ENCODE measurements at regions not wholly inside any gene's neighbourhood (a gene's known extent, or its start where the extent isn't known, plus 50 kb on each side); places are given as distances from the start of the nearest gene placed in this dataset.

GRCh38 chr13:85538957-85539356, 260.3 kb downstream of the SLITRK6 start:
- no peak for FAIRE-seq
- no peak for DNase-seq (ENCODE audit: insufficient read length, low spot score)
- TF ChIP-seq PAX5 (IDR thresholded peaks at IDR 0.05; ENCODE audit: insufficient read depth, low read length, severe bottlenecking) (no peak), POLR2AphosphoS5 (IDR thresholded peaks at IDR 0.05; ENCODE audit: low read depth, low read length) (no peak), SPI1 (IDR thresholded peaks at IDR 0.05; ENCODE audit: low read depth, low read length) (no peak), TAF1 (IDR thresholded peaks at IDR 0.05; ENCODE audit: low read depth, low read length) (no peak), POLR2A (IDR thresholded peaks at IDR 0.05; ENCODE audit: low read depth, low read length) (no peak), POU2F2 (IDR thresholded peaks at IDR 0.05; ENCODE audit: low read depth, low read length) (no peak)

DNA sequence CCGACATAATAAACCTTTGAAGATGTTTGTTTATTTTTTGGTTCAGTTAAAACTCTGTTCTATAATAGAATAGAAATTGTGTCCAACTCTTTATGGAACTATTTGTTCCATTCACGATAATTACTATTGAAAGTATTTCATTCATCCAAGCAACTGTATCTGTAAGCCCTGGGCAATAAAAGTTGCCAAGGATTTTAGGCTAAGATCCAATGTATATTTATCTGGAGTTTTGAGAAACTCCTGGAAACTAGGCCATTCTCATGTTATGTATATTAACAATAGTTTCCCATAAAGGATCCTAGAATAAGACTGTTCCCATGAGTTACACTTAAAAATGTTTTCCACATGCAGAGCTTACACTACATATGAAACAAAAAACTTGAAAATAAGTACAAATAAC, 261.6 kb downstream of the SLITRK6 start:
- DNase-seq (ENCODE audit: insufficient read length, low spot score) = no peak
- no peak for TF ChIP-seq TAF1 (IDR thresholded peaks at IDR 0.05; ENCODE audit: low read depth, low read length)
- TF ChIP-seq PAX5 (IDR thresholded peaks at IDR 0.05; ENCODE audit: insufficient read depth, low read length, severe bottlenecking) = no peak
- no peak for TF ChIP-seq POLR2AphosphoS5 (IDR thresholded peaks at IDR 0.05; ENCODE audit: low read depth, low read length)
- no peak for TF ChIP-seq POU2F2 (IDR thresholded peaks at IDR 0.05; ENCODE audit: low read depth, low read length)
- TF ChIP-seq POLR2A (IDR thresholded peaks at IDR 0.05; ENCODE audit: low read depth, low read length) = no peak
- TF ChIP-seq SPI1 (IDR thresholded peaks at IDR 0.05; ENCODE audit: low read depth, low read length) = no peak
- no peak for FAIRE-seq

DNA sequence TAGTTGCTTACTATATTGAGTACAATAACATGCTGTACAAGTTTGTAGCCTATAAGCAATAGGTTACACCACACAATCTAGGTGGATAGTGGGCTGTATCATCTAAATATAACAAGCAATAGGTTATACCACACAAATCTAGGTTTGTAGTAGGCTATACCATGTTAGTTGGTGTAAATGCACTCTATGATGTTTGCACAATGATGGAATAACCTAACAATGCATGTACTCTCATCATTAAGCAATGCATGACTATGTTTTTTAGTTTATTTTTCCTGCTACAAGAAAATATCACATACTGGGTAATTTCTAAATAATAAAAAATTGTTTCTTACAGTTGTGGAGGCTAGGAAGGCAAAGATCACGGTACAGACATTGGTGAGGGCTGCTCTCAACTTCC, 262.5 kb downstream of the SLITRK6 start:
- DNase-seq (ENCODE audit: insufficient read length, low spot score) (no peak), FAIRE-seq (no peak)
- TF ChIP-seq TAF1 (IDR thresholded peaks at IDR 0.05; ENCODE audit: low read depth, low read length) = no peak
- no peak for TF ChIP-seq POU2F2 (IDR thresholded peaks at IDR 0.05; ENCODE audit: low read depth, low read length)
- no peak for TF ChIP-seq PAX5 (IDR thresholded peaks at IDR 0.05; ENCODE audit: insufficient read depth, low read length, severe bottlenecking)
- TF ChIP-seq POLR2AphosphoS5 (IDR thresholded peaks at IDR 0.05; ENCODE audit: low read depth, low read length) = no peak
- TF ChIP-seq POLR2A (IDR thresholded peaks at IDR 0.05; ENCODE audit: low read depth, low read length) = no peak
- no peak for TF ChIP-seq SPI1 (IDR thresholded peaks at IDR 0.05; ENCODE audit: low read depth, low read length)

- DNase-seq (ENCODE audit: insufficient read length, low spot score) = no peak
- FAIRE-seq = no peak
Measured at GRCh38 chr13:85535316-85536084, 263.7 kb downstream of the SLITRK6 start.

GRCh38 chr13:85533911-85534310, 265.3 kb downstream of the SLITRK6 start:
- TF ChIP-seq POLR2AphosphoS5 (IDR thresholded peaks at IDR 0.05; ENCODE audit: low read depth, low read length) = no peak
- no peak for TF ChIP-seq POLR2A (IDR thresholded peaks at IDR 0.05; ENCODE audit: low read depth, low read length)
- TF ChIP-seq POU2F2 (IDR thresholded peaks at IDR 0.05; ENCODE audit: low read depth, low read length) = no peak
- TF ChIP-seq SPI1 (IDR thresholded peaks at IDR 0.05; ENCODE audit: low read depth, low read length) = no peak
- TF ChIP-seq PAX5 (IDR thresholded peaks at IDR 0.05; ENCODE audit: insufficient read depth, low read length, severe bottlenecking) = no peak
- no peak for TF ChIP-seq TAF1 (IDR thresholded peaks at IDR 0.05; ENCODE audit: low read depth, low read length)
- no peak for FAIRE-seq
- no peak for DNase-seq (ENCODE audit: insufficient read length, low spot score)

More at GRCh38 chr13:85535316-85536084, 263.7 kb downstream of the SLITRK6 start:
- TF ChIP-seq PAX5 (IDR thresholded peaks at IDR 0.05; ENCODE audit: insufficient read depth, low read length, severe bottlenecking) (no peak), SPI1 (IDR thresholded peaks at IDR 0.05; ENCODE audit: low read depth, low read length) (no peak), TAF1 (IDR thresholded peaks at IDR 0.05; ENCODE audit: low read depth, low read length) (no peak), POU2F2 (IDR thresholded peaks at IDR 0.05; ENCODE audit: low read depth, low read length) (no peak), POLR2AphosphoS5 (IDR thresholded peaks at IDR 0.05; ENCODE audit: low read depth, low read length) (no peak)

GRCh38 chr13:85529218-85529594, 270.0 kb downstream of the SLITRK6 start:
- DNase-seq (ENCODE audit: insufficient read length, low spot score) (no peak), FAIRE-seq (no peak)
- TF ChIP-seq POLR2A (IDR thresholded peaks at IDR 0.05; ENCODE audit: low read depth, low read length) (no peak), TAF1 (IDR thresholded peaks at IDR 0.05; ENCODE audit: low read depth, low read length) (no peak), PAX5 (IDR thresholded peaks at IDR 0.05; ENCODE audit: insufficient read depth, low read length, severe bottlenecking) (no peak), POU2F2 (IDR thresholded peaks at IDR 0.05; ENCODE audit: low read depth, low read length) (no peak), POLR2AphosphoS5 (IDR thresholded peaks at IDR 0.05; ENCODE audit: low read depth, low read length) (no peak)

DNA sequence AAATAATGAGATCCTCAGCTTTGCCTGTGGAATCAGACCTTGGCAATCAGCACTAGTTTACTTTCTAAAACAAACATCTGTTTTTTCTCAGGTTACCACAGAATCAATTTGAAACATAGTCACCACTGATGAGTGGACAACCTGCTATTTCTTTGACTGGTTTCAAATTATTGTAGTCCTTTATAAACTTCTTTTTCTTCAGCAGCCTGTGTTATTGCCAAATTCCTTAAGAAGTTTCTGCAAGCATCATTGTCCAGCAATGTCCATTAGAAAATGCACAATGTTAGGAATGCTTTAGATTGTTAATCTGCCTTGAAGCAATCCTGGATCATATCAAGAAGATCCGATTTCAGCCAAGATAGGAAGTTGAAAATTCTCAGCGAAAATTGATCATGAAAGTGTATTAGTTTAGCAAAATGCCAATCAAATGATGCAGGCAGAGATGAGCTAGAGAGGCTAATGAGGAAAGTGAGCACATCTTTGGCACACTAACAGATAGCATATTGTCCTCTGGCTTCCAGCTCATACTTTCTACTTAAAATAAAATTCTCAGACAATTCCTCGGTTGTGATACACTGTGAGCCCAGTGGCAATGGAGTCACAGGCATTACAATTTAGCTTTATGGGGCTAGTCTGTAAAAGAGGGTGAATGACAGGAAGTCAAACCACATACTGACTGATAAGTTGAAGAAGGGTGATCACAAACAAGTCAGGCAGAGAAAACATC, 270.6 kb downstream of the SLITRK6 start:
- FAIRE-seq (no peak), DNase-seq (ENCODE audit: insufficient read length, low spot score) (no peak)
- no peak for TF ChIP-seq POLR2A (IDR thresholded peaks at IDR 0.05; ENCODE audit: low read depth, low read length)
- TF ChIP-seq TAF1 (IDR thresholded peaks at IDR 0.05; ENCODE audit: low read depth, low read length) = no peak
- no peak for TF ChIP-seq POU2F2 (IDR thresholded peaks at IDR 0.05; ENCODE audit: low read depth, low read length)
- no peak for TF ChIP-seq POLR2AphosphoS5 (IDR thresholded peaks at IDR 0.05; ENCODE audit: low read depth, low read length)
- no peak for TF ChIP-seq PAX5 (IDR thresholded peaks at IDR 0.05; ENCODE audit: insufficient read depth, low read length, severe bottlenecking)
- no peak for TF ChIP-seq SPI1 (IDR thresholded peaks at IDR 0.05; ENCODE audit: low read depth, low read length)

DNA sequence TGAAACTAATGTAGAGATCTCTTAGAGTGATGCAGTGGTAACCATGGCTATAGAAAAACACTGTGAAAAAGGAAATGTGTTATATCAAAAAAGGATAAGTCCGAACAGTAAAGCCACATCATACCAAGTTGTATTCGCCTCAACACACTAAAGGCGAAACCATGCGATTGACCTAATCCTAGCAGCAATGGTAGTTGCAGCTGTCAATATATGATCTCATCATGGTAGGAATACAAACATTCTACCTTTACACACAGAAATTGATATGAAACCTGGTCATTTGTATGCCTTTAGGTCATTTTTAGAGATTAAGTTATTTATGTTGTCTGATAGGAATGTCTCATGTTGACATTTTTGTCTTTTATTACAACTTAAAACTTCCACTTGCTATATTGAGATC, 271.9 kb downstream of the SLITRK6 start:
- DNase-seq (ENCODE audit: insufficient read length, low spot score) (no peak), FAIRE-seq (no peak)

DNA sequence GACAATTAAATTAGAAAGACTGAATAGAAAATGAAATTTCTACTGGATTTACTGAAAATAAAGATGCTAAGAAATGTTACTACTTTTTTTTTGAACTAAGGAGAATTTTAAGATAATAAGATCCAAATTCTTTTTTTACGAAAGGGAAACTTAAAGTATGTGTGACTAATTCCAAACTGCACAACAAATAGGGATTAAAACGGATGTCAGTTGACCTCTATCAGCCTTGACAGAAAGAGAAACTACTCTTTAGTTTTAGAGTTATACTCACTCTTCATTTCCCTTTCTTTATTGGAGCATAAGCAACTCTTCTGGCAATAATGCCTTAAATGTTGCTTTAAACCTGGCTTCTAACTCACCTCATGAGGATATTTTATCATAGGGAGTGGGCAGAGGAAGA, 273.8 kb downstream of the SLITRK6 start:
- no peak for FAIRE-seq
- TF ChIP-seq POLR2A (IDR thresholded peaks at IDR 0.05; ENCODE audit: low read depth, low read length) = no peak
- no peak for TF ChIP-seq POLR2AphosphoS5 (IDR thresholded peaks at IDR 0.05; ENCODE audit: low read depth, low read length)
- TF ChIP-seq TAF1 (IDR thresholded peaks at IDR 0.05; ENCODE audit: low read depth, low read length) = no peak
- TF ChIP-seq PAX5 (IDR thresholded peaks at IDR 0.05; ENCODE audit: insufficient read depth, low read length, severe bottlenecking) = no peak
- no peak for TF ChIP-seq SPI1 (IDR thresholded peaks at IDR 0.05; ENCODE audit: low read depth, low read length)
- no peak for TF ChIP-seq POU2F2 (IDR thresholded peaks at IDR 0.05; ENCODE audit: low read depth, low read length)

More for the DNA sequence above, 271.9 kb downstream of the SLITRK6 start:
- no peak for TF ChIP-seq POLR2A (IDR thresholded peaks at IDR 0.05; ENCODE audit: low read depth, low read length)
- TF ChIP-seq SPI1 (IDR thresholded peaks at IDR 0.05; ENCODE audit: low read depth, low read length) = no peak
- TF ChIP-seq TAF1 (IDR thresholded peaks at IDR 0.05; ENCODE audit: low read depth, low read length) = no peak
- no peak for TF ChIP-seq POU2F2 (IDR thresholded peaks at IDR 0.05; ENCODE audit: low read depth, low read length)
- TF ChIP-seq POLR2AphosphoS5 (IDR thresholded peaks at IDR 0.05; ENCODE audit: low read depth, low read length) = no peak
- no peak for TF ChIP-seq PAX5 (IDR thresholded peaks at IDR 0.05; ENCODE audit: insufficient read depth, low read length, severe bottlenecking)

More for the DNA sequence above, 273.8 kb downstream of the SLITRK6 start:
- DNase-seq (ENCODE audit: insufficient read length, low spot score) = no peak

All from GM12891 (cell line).